BLaER1 treated with 17β-estradiol and CSF1 and Interleukin-3, amounts not matched to agents 10 nM and 100 nM (cell line): ENCODE measurements at regions not wholly inside any gene's neighbourhood (a gene's known extent, or its start where the extent isn't known, plus 50 kb on each side); places are given as distances from the start of the nearest gene placed in this dataset.

Experiments used
- H3K27ac ChIP-seq, 11 experiments: shearing (Covaris generic); formaldehyde crosslinking; 2 replicates each; pipeline ENCODE4 v1.8.1; 2022
- H3K27me3 ChIP-seq, 11 experiments: shearing (Covaris generic); formaldehyde crosslinking; 2 replicates each; pipeline ENCODE4 v1.8.1; 2022
- H3K36me3 ChIP-seq, 11 experiments: shearing (Covaris generic); formaldehyde crosslinking; 2 replicates each; pipeline ENCODE4 v1.8.1; 2022
- H3K4me1 ChIP-seq, 10 experiments: shearing (Covaris generic); formaldehyde crosslinking; 2 replicates each; pipeline ENCODE4 v1.8.1; 2022
- H3K4me2 ChIP-seq, 11 experiments: shearing (Covaris generic); formaldehyde crosslinking; 2 replicates each; pipeline ENCODE4 v1.8.1; 2022
- H3K4me3 ChIP-seq, 10 experiments: shearing (Covaris generic); formaldehyde crosslinking; 2 replicates each; pipeline ENCODE4 v1.8.1; 2022
- H3K9ac ChIP-seq, 11 experiments: shearing (Covaris generic); formaldehyde crosslinking; 2 replicates each; pipeline ENCODE4 v1.8.1; 2022
- H3K9me3 ChIP-seq, 11 experiments: shearing (Covaris generic); formaldehyde crosslinking; replicated peaks in 1 of 11; 2 replicates each; pipeline ENCODE4 v1.8.1; 2022
- H4K20me1 ChIP-seq, 11 experiments: shearing (Covaris generic); formaldehyde crosslinking; 2 replicates each; pipeline ENCODE4 v1.8.1; 2022
- Cebpa-rat ChIP-seq, 11 experiments: shearing (Covaris generic); IDR thresholded peaks; 2 replicates each; pipeline ENCODE4 v1.8.1; 2022

- no peak overlapping the region for H3K9ac ChIP-seq
- no peaks in the 10 kb centered on the region for H3K36me3 ChIP-seq
- H3K27ac ChIP-seq: no peak overlapping the region
- no peak for TF ChIP-seq Cebpa-rat (IDR thresholded peaks at IDR 0.05)
- no peaks in the 10 kb centered on the region for H3K27me3 ChIP-seq
- H4K20me1 ChIP-seq: no peaks in the 10 kb centered on the region
- H3K9me3 ChIP-seq: no peaks in the 10 kb centered on the region
- H3K4me3 ChIP-seq: no peak overlapping the region
- H3K4me2 ChIP-seq: no peak overlapping the region
- peaks cover 0 to 4% (median 0%) of the 10 kb centered on the region in 10 experiments; a peak in 1 of 20 replicates for H3K4me1 ChIP-seq
These were observed 143.4 kb upstream of the TSC22D2 start for GRCh38 chr3:150264561-150265279.

GRCh38 chr3:150261958-150262357 is 146.1 kb upstream of the TSC22D2 start:
- Histone ChIP-seq H3K4me3 (no peak overlapping the region), H4K20me1 (no peaks in the 10 kb centered on the region), H3K4me1 (peaks cover 0 to 4% (median 0%) of the 10 kb centered on the region in 10 experiments; a peak in 1 of 20 replicates), H3K9me3 (no peaks in the 10 kb centered on the region), H3K27me3 (no peaks in the 10 kb centered on the region), H3K4me2 (no peak overlapping the region), H3K36me3 (no peaks in the 10 kb centered on the region), H3K27ac (no peak overlapping the region), H3K9ac (no peak overlapping the region)
- no peak for TF ChIP-seq Cebpa-rat (IDR thresholded peaks at IDR 0.05)

- Histone ChIP-seq H3K27ac (no peak overlapping the region), H3K36me3 (no peaks in the 10 kb centered on the region), H3K9ac (no peak overlapping the region), H3K4me1 (peaks cover 0 to 4% (median 0%) of the 10 kb centered on the region in 10 experiments; a peak in 1 of 20 replicates), H3K9me3 (no peaks in the 10 kb centered on the region), H3K4me2 (no peak overlapping the region), H3K4me3 (no peak overlapping the region), H3K27me3 (no peaks in the 10 kb centered on the region), H4K20me1 (no peaks in the 10 kb centered on the region)
- TF ChIP-seq Cebpa-rat (IDR thresholded peaks at IDR 0.05): no peak
These were observed 146.7 kb upstream of the TSC22D2 start for GRCh38 chr3:150261418-150261817.

- no peak for TF ChIP-seq Cebpa-rat (IDR thresholded peaks at IDR 0.05)
- Histone ChIP-seq H3K36me3 (no peaks in the 10 kb centered on the region), H4K20me1 (no peaks in the 10 kb centered on the region), H3K4me3 (no peak overlapping the region), H3K27me3 (no peaks in the 10 kb centered on the region), H3K4me2 (no peak overlapping the region), H3K4me1 (peaks cover 0 to 4% (median 0%) of the 10 kb centered on the region in 10 experiments; a peak in 1 of 20 replicates), H3K27ac (no peak overlapping the region), H3K9ac (no peak overlapping the region), H3K9me3 (no peaks in the 10 kb centered on the region)
These were observed 147.7 kb upstream of the TSC22D2 start for GRCh38 chr3:150260398-150260710.

DNA sequence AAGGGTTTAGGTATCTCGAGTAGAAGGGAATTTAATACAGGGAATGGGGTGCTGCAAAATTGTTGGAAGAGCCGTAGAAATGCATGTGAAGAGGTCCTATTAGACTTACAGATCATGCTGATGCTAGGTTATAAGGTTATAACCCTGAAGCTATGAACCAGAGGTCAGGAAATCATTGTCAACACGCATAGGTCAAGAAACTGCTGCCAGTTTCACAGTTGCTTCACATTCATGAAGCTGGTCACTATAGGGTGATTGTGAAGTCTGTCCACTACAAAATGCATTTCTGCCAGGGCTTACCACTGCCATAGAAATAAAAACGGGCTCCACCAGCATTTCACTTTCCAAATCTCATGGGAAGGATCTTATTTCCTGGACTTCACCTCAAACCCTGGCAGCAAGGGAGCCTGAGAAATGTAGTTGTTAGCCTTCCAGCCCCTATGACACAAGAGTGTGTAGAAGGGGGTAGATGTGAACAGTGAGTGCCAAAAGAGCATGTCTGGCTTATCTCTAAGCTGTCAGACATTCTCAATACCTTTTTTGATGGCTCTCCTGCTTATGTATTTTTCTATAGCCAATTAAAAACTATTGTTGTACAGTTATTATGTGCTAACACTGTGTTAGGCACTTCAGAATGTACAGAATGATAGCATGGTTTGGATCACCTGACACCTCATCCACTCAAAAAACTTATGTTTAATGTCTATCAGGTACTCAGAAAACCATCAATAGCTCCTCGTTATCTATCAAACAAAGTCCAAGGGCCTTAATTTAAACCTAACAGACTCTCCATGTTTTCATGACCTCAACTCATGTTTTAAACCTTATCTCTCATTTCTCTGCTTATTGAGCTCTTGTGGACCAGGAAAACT is 148.3 kb upstream of the TSC22D2 start:
- Histone ChIP-seq H3K27me3 (no peaks in the 10 kb centered on the region), H4K20me1 (no peaks in the 10 kb centered on the region), H3K4me2 (no peak overlapping the region), H3K9ac (no peak overlapping the region), H3K4me1 (peaks cover 0 to 4% (median 0%) of the 10 kb centered on the region in 10 experiments; a peak in 1 of 20 replicates), H3K27ac (no peak overlapping the region), H3K36me3 (no peaks in the 10 kb centered on the region), H3K9me3 (no peaks in the 10 kb centered on the region), H3K4me3 (no peak overlapping the region)
- no peak for TF ChIP-seq Cebpa-rat (IDR thresholded peaks at IDR 0.05)

DNA sequence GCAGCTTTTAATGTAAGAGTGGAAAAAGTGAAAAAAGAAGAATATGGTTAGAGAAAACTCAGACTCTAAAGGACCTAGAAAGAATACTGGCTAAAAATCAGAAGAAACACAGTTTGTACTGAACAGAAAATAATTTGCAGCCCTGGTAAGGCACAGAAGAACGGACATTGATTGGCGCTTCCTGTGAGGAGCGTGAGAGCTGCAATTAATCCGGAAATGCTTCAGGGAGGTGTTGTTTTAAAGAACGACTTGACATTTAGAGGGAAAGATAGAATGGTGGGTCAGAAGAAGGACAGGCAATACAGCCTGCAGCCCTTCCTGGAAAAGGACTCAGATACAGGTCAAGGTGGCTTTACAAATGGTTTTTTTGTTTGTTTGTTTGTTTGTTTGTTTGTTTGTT is 151.3 kb upstream of the TSC22D2 start:
- Histone ChIP-seq H3K27me3 (no peaks in the 10 kb centered on the region), H3K4me1 (peaks cover 0 to 8% (median 0%) of the 10 kb centered on the region in 10 experiments; a peak in 3 of 20 replicates), H3K9me3 (no peaks in the 10 kb centered on the region), H3K4me3 (no peak overlapping the region), H3K9ac (no peak overlapping the region), H3K27ac (no peak overlapping the region), H4K20me1 (no peaks in the 10 kb centered on the region), H3K4me2 (no peak overlapping the region), H3K36me3 (no peaks in the 10 kb centered on the region)
- TF ChIP-seq Cebpa-rat (IDR thresholded peaks at IDR 0.05): no peak

DNA sequence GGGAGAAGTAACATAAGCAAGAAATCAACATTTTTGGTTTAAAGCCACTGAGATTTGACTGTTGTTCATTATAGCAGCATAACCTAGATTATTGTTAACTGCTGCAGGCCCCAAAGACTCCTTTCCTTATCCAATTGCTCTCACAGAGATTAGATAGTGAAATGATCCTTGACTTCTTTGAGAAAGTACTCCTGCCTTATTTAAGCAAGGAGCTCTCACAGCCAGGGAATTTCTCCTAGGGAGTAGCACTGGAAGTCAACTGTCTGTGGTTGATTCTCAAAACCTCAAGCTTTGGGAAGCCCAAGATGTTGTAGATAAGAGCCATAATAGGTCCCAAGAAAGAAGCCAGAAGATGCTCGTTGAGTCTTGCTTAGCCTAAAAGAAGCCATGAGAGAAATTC is 151.8 kb upstream of the TSC22D2 start:
- no peak for TF ChIP-seq Cebpa-rat (IDR thresholded peaks at IDR 0.05)
- no peaks in the 10 kb centered on the region for H3K36me3 ChIP-seq

DNA sequence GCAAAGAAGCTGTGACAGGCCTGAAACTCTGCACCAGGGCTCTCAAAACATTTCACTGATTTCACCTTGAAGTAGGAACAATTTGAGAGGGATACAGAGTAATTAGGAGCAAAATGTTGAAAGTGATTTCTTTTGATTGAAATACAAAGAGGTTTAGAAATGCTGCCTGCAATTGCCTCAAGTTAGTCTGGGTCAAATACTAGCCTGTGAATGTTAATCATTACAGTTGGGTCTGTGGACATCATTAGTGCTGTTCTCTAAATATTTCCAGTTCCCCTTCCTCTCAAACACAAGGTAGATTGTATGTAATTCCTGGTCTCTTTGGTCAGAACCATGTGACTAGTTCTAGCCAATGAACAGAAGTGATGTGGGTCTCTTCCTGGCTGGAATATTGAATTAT is 152.3 kb upstream of the TSC22D2 start:
- Histone ChIP-seq H3K27me3 (no peaks in the 10 kb centered on the region), H3K36me3 (no peaks in the 10 kb centered on the region), H4K20me1 (no peaks in the 10 kb centered on the region), H3K4me2 (no peak overlapping the region), H3K9me3 (no peaks in the 10 kb centered on the region), H3K4me3 (no peak overlapping the region), H3K4me1 (peaks cover 0 to 8% (median 0%) of the 10 kb centered on the region in 10 experiments; a peak in 3 of 20 replicates), H3K9ac (no peak overlapping the region), H3K27ac (no peak overlapping the region)
- no peak for TF ChIP-seq Cebpa-rat (IDR thresholded peaks at IDR 0.05)

More for the DNA sequence above, 151.8 kb upstream of the TSC22D2 start:
- H3K4me2 ChIP-seq: no peak overlapping the region
- no peak overlapping the region for H3K9ac ChIP-seq
- no peaks in the 10 kb centered on the region for H4K20me1 ChIP-seq
- H3K9me3 ChIP-seq: no peaks in the 10 kb centered on the region
- no peak overlapping the region for H3K4me3 ChIP-seq
- H3K27me3 ChIP-seq: no peaks in the 10 kb centered on the region
- H3K27ac ChIP-seq: no peak overlapping the region
- H3K4me1 ChIP-seq: peaks cover 0 to 8% (median 0%) of the 10 kb centered on the region in 10 experiments; a peak in 3 of 20 replicates

DNA sequence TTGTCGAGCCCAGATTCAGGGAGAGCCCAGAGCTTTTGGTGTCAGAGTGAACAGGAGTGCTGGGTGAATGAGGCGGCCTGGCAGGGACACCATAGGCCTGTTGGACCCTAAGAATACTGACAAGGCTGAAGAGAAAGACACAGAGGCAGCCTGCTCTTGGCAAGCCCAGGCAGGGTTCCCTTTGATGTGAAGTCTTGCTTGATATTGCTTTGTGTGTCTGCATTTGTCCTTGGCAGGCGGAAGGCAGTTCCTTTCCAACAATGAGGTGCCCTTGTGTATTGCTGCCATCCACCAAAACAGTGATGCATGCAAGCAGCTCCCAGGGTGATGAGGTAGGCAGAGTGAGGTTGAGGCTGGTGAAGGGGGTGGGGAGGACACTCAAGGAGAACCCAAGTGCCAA is 152.7 kb upstream of the TSC22D2 start:
- TF ChIP-seq Cebpa-rat (IDR thresholded peaks at IDR 0.05): no peak
- no peaks in the 10 kb centered on the region for H3K27me3 ChIP-seq
- H3K4me1 ChIP-seq: peaks cover 0 to 8% (median 0%) of the 10 kb centered on the region in 10 experiments; a peak in 3 of 20 replicates

More for the DNA sequence above, 152.7 kb upstream of the TSC22D2 start:
- H3K27ac ChIP-seq: no peak overlapping the region
- no peak overlapping the region for H3K9ac ChIP-seq
- no peak overlapping the region for H3K4me3 ChIP-seq
- H4K20me1 ChIP-seq: no peaks in the 10 kb centered on the region
- no peak overlapping the region for H3K4me2 ChIP-seq
- no peaks in the 10 kb centered on the region for H3K9me3 ChIP-seq
- no peaks in the 10 kb centered on the region for H3K36me3 ChIP-seq
